Fibroblast of the aortic adventitia (primary cell): ENCODE measurements at regions not wholly inside any gene's neighbourhood (a gene's known extent, or its start where the extent isn't known, plus 50 kb on each side); places are given as distances from the start of the nearest gene placed in this dataset.

Experiments
- DNase-seq: peaks from one replicate; pipeline ENCODE4 v3.0.0-alpha.2; 2010; ENCODE audit warnings: low read depth
- H3K4me3 ChIP-seq: 2 replicates; pipeline ENCODE4 v1.5.1; 2011; ENCODE audit warnings: low read depth, mild to moderate bottlenecking, control low read depth, low read length, moderate library complexity
- CTCF ChIP-seq: IDR thresholded peaks from 2 replicates; pipeline ENCODE4 v1.5.1; 2011; ENCODE audit warnings: mild to moderate bottlenecking, low read length, control low read depth, inconsistent platforms; ENCODE audit not compliant: insufficient read depth

- no peak overlapping the region for H3K4me3 ChIP-seq
- no peak for TF ChIP-seq CTCF
- no peak for DNase-seq
Observed at GRCh38 chr4:164551713-164552040, 202.3 kb upstream of the SMIM31 start.

- DNase-seq: peak; percentile 12
- TF ChIP-seq CTCF: no peak
- H3K4me3 ChIP-seq: no peak overlapping the region
Observed at GRCh38 chr4:164571593-164572390, 182.1 kb upstream of the SMIM31 start.

- peak; percentile 57 for DNase-seq
- TF ChIP-seq CTCF: no peak
- no peak overlapping the region for H3K4me3 ChIP-seq
Observed at GRCh38 chr4:164572877-164573279, 181.1 kb upstream of the SMIM31 start.

GRCh38 chr4:164575861-164576260 lies 178.1 kb upstream of the SMIM31 start:
- no peak for TF ChIP-seq CTCF
- no peak overlapping the region for H3K4me3 ChIP-seq
- no peak for DNase-seq

GRCh38 chr4:164579270-164579942 lies 174.5 kb upstream of the SMIM31 start:
- no peak for TF ChIP-seq CTCF
- H3K4me3 ChIP-seq: no peak overlapping the region
- DNase-seq: no peak

- DNase-seq: no peak
- H3K4me3 ChIP-seq: no peak overlapping the region
- no peak for TF ChIP-seq CTCF
Observed at GRCh38 chr4:164591666-164592065, 162.3 kb upstream of the SMIM31 start.

GRCh38 chr4:164595751-164596150 lies 158.2 kb upstream of the SMIM31 start:
- H3K4me3 ChIP-seq: no peak overlapping the region
- TF ChIP-seq CTCF: no peak
- DNase-seq: no peak
